Muscle of arm (tissue), 1 donor: ENCODE measurements at regions not wholly inside any gene's neighbourhood (a gene's known extent, or its start where the extent isn't known, plus 50 kb on each side); places are given as distances from the start of the nearest gene placed in this dataset.
"Not testable (repeated sequence)": the region's sequence is repeated elsewhere in the genome, so short reads cannot be mapped to it uniquely, and the experiment has no call there.

Experiments used
- DNase-seq: peaks from one replicate; pipeline ENCODE4 v3.0.0-alpha.2; 2013

DNA sequence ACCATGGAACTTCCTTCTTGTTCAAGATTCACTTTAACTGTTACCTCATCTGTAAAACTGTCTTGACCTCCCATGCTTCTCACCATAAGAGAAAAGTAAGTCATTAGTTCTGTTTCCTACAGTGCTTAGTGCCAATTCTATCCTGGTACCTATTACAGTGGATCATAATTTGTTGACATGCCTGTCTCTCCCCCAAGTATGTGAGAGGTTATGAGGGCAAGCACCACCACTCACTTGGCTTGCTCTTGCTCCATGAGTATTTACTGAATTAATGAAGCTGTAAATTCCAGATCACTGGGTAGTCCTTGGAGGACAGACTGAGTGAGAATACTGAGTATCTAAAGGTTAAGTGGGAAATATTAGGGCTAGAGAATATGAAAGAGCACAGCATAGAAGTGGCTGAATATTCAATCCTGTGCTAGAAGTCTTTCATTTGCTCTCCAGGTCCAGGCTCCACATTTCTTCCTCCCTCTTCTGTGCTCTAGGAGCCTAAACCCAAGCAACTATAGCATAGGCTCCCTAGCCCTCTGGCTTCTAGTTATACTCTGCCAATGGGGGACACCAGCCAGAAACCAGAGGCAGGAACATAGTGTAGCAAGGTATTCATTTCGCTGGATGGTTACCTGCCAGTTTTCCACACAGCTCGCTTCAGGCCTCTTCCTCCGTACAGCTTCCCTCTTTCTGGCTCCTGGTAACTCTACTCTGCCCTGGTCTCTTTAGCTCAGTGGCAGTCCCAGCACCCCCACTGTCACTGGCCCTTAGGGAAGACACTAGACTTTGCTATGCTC is 118.2 kb upstream of the SLC5A12 start:
- DNase-seq: no peak

DNA sequence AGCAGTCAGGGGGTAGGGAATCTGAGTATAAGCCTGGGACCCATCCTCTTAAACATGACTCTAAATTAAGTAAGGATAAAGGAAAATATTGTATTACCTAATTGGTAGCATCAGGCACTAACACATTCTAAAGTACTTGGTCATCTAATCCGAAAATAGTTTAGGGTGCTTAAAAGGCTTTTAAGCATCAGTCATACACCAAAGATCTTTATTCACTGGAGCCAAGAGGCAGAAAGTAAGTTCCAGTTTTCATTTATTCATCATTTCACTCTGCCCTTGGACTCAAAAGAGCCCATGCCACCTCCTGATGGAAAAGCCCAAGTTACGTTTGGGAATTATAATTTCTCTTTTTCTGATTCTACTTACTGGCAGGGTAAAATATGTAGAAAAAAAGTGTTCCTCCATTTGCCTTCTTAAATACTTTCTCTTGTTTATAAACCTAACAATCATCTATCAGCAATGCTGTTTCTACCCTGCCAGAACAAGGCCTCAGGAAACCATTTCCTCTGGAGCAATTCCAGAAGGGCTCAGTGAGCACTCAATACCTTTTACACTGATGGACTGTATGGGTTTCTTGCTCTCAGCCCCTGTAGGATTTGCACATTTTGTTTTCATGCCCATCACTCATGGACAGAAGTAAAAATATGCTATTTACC is 120.1 kb upstream of the SLC5A12 start:
- peak; percentile 41 for DNase-seq

DNA sequence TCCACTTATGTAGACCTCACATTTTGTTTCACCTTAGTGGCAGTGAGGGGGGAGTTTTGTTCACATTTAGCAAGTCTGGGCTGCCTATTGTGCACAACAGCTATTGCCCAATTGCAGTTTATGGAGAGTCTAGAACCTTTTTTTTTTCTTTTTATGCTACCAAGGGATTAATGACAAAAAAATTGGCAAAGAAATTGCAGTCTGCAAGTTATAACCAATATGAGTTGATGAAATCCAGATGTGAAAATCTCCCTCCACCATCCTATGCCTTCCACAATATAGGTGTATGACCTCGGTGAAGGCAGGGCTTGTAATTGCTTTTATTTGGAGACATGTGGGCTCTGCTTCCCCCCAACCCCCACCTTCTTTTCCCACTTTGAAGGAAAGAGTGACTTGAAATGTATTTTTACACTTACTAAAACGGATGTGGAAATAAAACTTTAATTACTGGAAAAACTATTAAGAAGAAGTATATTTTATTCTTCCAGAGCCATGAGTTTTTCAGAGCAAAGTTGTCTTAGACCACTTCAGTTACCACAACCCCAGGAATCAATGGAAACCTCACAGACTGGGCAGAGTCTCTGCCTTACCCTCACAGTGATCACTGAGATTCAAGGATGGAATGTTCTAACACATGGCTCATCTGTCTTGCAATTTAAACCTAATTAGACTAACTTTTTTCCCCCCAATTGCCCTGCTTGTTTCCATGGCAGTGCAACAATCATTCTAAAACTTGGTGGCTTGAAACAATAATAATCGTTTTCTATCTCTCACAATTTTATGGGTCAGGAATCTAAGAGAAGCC is 120.8 kb upstream of the SLC5A12 start:
- DNase-seq: peak; percentile 61

DNA sequence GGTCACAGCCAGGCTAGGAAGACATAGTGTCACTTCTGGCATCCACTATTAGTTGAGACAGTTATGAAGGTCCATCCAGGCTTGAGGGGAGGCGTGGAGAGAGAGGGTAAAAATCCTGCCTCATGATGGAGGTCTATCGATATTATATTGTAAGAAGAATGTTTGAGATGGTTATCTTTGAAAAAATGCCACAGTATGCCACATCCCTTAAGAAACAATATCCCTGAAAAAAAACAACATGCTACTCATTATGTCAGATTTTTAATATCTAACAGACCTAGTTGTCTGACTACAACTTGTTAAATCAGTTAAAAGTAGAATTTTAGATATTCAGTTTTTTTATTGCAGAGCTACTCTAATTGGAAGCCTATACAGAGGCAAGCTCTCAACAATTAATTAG is 121.7 kb upstream of the SLC5A12 start:
- no peak for DNase-seq

DNA sequence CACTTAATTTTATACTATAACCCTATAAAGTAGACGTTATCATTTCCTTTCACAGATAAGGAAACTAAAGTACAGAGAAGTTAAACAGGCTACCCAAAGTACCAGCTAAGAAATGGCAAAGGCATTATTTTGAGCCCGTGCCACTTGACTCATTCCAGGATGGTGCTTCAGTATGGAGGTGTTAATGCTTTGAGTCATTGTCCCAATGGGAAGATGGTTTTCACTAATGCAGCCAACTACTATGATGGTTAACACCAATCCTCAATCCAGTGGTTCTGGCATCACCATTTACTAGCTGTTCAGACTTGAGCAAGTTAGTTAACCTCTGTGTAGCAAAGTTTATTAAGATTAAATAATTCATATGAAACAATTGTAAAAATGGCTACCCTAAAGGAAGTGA is 123.1 kb upstream of the SLC5A12 start:
- no peak for DNase-seq

DNA sequence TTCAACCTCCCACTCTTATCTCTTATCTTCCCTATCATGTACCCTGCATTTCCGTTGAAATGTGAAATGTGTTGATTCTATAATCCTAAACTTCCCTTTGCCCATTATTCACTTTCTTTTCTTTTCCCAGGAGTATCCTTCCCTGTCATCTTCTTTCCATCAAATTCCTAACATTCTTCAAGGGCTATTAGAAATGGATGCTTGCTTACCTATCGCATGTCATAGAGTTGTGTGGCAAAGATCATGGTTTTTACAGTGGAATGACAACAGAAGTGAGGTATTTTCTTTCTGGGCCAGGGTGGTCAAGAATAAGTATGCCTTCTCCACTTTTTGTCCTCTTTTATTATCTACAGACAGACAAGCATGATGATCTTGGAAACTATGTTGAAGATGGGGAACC is 124.4 kb upstream of the SLC5A12 start:
- no peak for DNase-seq

DNA sequence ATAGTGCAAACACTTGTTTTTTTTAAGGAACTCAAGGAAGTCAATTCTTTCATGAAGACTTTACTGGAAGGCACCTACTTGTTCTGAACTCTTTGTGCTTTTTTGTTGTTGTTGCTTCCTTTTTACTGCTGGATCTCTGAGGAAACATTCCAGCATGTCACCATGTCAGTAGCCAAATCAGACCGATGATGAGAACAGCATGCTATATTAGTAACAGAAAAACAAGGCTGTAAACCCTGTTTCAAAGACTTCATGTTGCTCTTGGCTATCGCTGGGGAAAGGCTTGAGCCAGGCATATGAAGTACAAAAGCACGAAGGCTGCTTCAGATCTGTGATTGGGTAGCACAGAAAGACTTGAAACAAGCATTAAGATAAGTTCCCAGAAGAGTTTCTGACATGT is 125.6 kb upstream of the SLC5A12 start:
- peak; percentile 53 for DNase-seq

DNA sequence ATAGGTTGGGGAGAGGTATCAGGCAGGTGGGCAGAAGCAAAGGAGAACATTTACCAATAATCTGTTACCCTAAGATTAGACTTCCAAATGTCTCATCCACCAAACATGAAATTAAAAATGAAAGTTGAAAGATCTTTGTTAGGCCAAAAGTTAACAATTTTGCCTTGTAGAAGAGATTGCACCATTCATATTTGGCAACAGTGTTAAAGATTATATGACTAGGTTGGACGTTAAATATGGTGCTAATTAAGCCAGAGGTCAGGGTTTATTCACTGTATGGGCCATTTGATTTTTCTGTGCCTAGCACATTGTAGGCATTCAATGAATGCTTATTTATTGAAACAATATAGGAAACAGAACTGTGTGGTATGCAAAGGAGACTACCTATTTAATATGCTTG is 126.1 kb upstream of the SLC5A12 start:
- no peak for DNase-seq

DNA sequence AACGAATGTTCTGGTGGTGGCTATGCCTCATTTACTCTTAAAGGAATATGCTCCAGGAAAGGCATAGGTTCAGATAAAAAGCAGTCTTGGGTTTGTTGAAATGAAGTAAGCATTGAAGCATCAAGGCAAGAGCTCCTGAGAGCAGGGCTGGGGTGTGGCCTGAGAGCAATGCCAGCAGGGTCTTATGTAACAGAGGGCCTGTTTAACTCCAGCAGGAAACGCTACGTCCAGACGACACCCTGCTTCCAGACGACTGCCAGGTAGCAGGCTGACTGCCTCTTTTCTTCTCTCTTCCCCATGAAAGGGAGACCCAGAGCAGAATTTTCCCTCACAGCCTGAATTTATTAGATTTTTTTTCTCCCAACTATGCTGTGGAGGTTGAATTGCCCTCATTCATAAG is 127.2 kb upstream of the SLC5A12 start:
- DNase-seq: no peak

DNA sequence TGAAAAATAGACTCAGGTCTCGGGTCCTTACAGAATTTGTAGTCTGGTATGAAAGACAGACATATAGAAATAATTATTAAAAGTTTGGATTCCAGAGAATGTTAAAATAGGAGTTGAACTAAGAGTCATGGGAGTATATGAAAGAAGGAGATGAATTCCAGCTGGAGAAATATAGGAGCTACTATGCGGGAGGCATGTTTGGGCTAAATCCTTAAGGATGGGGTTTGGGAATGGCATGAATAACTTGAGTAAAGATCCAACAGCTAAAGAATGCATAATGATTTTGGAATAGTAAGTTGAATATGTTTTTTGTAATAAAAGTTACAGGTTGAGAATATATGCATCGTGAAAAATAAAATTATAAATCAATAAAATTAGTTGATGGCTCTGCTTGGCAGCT is 129.4 kb upstream of the SLC5A12 start:
- no peak for DNase-seq

DNA sequence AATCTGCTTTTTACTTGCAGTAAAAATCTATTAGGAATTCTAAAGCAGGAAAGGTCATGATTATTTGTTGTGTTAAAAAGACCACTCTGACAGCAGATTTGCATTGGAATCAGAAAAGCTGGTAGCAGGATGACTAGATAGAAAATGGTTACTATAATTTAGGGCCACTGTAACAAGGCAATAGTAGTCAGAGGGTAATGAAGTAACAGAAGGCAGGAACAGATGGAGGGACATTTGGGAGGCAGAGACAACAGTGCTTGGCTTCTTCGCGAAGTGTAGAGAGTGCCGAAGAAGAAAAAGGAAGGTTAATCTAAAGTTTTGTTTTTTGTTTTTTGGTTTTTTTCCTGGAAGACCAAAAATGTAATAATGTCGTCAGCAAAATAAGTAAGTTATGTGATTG is 129.8 kb upstream of the SLC5A12 start:
- DNase-seq: no peak

DNA sequence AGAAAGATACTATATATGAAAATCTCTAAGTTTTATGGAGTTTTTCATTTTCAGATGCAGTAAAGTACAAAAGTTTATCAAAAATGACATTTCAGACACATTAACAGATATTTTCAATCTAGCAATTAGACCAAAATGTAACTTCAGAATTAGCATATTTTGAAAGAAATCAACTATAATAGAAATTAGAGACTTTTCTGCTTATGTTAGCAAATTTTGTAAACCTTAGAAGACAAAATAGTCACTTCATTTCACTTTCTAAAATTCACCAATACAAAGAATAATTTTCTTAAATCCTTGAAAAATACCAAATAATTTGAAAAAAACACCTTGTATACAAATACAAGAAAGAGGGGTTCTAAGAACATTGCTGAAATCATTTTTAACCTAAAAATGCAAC is 135.8 kb upstream of the FIBIN start:
- no peak for DNase-seq

DNA sequence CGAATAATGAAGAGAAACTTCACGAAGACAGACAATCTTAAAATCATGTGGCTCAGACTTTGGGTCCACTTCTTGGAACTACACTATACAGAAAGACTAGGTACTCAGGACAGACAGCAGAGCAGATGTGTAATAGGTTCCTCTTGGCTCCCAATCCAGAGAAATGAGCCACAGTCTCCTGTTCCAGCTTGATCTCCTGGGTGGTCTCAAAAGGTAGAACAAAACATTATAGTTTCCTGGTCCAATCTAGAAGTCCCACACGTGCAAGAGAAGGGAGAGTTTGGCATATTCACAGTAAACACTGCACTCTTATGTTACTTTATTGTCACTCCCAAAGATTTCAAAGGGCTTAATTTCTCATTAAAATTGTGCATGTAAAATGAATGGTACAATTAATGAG is 134.5 kb upstream of the FIBIN start:
- DNase-seq: peak; percentile 38

DNA sequence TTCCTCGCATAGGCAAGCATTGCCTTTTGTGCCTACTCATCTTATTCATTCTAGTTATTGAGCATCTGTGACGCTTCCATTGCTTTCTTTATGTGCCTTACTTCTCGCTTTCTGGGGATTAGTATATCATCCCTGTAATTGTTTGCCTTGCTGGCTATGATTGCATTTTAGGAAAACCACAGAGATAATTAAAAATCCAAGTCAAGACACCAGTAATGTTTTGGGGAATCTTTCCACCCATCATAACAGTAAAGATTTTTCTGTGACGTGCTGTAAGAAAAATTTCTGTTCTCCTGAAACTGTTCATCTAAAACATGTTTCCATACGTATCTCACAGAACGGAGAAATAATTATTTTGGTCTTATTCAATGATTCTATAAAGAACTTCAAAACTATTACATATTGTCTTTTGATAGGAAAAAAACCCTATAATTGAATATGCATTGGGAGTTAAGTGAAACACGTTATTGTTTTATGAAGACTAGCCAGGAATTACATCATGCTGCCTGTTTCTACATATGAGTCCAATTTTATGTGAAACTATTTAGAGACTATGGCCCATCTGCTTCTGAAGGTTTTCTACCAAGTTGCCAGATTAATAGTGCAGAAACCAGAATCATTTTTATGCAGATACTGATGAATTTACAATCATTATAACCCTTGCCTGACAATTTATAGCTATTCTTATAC is 133.7 kb upstream of the FIBIN start:
- peak; percentile 78 for DNase-seq

DNA sequence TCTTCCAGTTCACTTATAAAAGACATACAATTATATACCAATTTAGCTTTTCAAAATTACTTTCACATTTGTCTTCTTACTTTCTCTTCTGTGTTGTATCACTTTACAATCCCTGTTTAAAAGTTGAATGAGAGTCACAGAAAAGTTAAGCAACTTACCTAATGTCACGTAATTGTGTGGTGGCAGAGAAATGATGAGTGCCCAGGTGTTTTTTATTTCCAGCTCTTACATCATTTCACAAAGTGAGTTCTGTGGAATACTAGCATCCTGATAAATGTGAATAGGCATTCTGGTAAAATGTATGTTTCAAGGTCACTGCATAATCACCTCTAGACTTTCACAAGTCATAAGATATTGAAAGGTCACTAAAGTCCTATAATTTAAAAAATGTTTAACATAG is 133.0 kb upstream of the FIBIN start:
- DNase-seq: no peak

DNA sequence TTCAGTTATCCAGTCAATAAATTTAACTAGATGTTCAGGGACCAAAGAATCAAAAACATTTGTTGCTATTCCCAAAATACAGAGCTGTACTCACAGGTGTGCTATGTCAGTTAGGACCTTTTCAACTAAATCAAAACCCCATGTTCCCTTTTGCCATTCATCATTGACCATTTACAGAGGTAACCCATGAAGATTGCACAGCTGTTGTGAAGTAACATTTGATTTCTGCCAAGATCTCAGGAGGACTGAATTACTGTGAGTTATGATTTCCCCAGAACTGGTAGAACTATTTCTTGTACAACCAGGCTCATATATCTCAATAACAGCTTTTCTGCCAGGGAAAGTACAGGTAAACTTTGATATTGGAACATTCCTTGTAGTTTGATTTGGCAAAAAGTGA is 131.1 kb upstream of the FIBIN start:
- no peak for DNase-seq

DNA sequence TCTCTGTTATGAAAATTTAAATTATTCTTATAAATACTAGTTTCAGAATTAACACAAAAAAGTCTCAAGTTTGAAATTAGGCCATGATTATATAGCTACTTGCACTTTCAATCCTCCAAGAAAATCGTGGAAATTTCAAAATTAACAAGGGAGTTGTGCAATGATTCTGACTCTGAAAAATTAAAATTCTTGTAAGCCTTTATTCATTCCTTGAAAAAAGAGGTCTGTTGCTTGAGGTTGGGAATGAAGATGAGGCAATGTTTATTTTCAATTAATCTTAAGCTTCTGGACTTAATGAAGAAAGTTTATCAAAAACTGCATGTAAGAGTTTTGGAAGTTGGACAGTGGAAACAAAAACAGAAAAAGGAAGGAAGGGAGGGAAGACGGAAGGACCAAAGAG is 128.2 kb upstream of the FIBIN start:
- no peak for DNase-seq

DNA sequence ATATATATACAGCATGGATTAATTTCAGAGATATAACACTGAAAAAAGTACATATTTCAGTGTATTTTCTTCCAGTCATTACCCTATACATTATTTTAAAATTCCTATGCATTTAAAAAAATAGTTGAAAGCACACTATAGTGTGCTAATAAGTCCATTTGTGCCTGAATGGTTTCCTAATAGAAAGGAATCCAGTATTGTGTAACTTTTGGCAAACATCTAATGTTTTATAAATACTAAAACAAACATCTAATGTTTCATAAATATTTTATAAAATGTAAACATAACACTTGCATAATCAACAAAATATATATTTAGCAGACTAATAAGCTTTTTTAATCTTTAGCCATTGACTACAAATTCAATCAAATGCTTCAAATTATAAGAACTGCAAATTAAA is 126.6 kb upstream of the FIBIN start:
- no peak for DNase-seq

DNA sequence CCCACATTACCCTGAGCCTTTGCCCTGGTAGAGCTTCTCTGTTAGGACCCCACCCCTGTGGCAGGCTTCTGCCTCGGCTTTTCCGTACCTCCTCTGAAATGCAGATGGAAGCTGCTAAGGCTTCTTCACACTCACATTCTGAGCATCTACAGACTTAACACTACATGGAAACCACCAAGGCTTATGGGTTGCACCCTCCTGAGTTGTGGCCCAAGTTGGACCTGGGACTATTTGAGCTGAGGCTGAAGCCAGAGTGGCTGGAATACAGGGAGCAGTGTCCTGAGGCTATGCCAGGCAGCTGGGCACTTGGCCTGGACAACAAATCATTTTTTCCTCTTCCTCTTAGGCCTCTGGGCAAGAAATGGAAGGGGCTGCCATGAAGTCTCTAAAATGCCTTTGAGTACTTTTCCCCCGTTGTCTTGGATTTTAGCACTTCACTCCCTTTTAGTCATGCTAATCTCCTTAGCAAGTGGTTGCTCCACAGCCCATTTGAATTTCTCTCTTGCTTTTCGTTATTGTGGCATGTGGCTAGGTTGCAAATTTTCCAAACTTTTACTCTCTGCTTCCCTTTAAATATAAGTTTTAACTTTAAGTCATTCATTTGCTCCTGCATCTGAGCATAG is 114.8 kb upstream of the FIBIN start:
- no peak for DNase-seq

DNA sequence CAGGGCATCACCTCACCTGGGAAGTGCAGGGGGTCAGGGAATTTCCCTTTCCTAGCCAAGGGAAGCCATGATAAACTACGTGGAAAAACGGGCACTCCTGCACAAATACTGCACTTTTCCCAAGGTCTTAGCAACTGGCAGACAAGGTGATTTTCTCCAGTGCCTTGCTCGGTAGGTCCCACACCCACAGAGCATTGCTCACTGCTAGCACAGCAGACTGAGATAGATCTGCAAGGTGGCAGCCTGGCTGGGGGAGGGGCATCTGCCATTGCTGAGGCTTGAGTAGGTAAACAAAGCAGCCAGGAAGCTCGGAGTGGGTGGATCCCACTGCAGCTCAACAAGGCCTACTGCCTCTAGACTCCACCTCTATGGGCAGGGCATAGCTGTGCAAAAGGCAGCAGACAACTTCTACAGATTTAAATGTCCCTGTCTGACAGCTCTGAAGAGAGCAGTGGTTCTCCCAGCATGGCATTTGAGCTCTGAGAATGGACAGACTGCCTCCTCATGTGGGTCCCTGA is 111.5 kb upstream of the FIBIN start:
- DNase-seq: not testable (repeated sequence)

DNA sequence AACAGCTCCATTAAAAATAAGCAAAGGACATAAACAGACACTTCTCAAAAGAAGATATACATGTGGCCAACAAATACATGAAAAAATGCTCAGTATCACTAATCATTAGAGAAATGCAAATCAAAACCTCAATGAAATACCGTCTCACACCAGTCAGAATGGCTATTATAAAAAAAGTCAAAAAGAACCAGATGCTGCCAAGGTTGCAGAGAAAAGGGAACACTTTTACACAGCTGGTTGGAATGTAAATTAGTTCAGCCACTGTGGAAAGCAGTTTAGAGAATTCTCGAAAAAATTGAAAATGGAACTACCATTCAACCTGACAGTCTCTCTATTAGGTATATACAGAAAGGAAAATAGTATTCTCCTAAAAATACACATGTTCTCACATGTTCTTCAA is 102.4 kb upstream of the FIBIN start:
- DNase-seq: no peak

DNA sequence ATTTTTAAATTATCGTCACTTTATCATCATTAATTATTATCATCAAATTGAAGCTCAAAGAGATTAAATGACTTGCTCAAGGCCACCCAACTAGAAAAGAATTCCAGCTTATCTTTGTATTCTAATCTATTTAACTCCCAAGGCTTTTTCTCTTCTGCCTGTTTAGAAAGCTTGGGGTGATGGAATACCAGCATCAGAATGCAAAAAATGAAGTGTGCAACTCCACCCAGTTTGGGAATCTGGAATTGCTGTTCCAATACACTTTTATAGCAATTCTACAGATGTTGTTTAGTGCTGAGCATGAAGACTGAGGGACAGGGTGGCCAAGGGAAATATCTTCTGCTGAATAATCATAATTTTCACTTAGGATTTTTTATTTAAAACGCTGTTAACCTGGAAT is 97.2 kb upstream of the FIBIN start:
- no peak for DNase-seq
